GM12878 (cell line): ENCODE measurements at regions not wholly inside any gene's neighbourhood (a gene's known extent, or its start where the extent isn't known, plus 50 kb on each side); places are given as distances from the start of the nearest gene placed in this dataset.
A peak's percentile ranks its signal among the peaks of the same experiment; 100 is the strongest.
"Not testable (repeated sequence)": the region's sequence is repeated elsewhere in the genome, so short reads cannot be mapped to it uniquely, and the experiment has no call there.

ENCODE experiments used
- ATAC-seq: fragments of 200-7000 bp; cut with Tn5 transposase; 3 replicates; pipeline ENCODE4 v1.9.1; 2020; ENCODE audit warnings: mild to moderate bottlenecking, moderate library complexity
- BruUV-seq: library from RNA; stranded (reverse); fragments of 400-500 nt; replicated peaks from 2 replicates; lab custom pipeline; 2021; lab: Mats Ljungman, UMichigan
- CTCF ChIA-PET: fragments of 300-600 bp; sonication (Branson Sonifier 250); formaldehyde crosslinking; extraction: SDS; loops from one replicate; lab custom pipeline; 2021; ENCODE audit warnings: inconsistent platforms; lab: Yijun Ruan, JAX
- POLR2A ChIA-PET: fragments of 350-600 bp; formaldehyde crosslinking; extraction: SDS; loops from one replicate; lab custom pipeline; 2021; ENCODE audit warnings: inconsistent platforms; lab: Charles Lee
- RAD21 ChIA-PET: fragments of 300-600 bp; sonication (Branson Sonifier 250); formaldehyde crosslinking; loops from one replicate; lab custom pipeline; 2023; ENCODE audit warnings: antibody characterized with exemption; ENCODE audit not compliant: unreplicated experiment; lab: Charles Lee
- SMC1A ChIA-PET: fragments of 300-600 bp; sonication (Branson Sonifier 250); formaldehyde crosslinking; loops from one replicate; lab custom pipeline; 2023; ENCODE audit not compliant: unreplicated experiment, uncharacterized antibody; lab: Charles Lee
- DNase-seq: peaks from one replicate; pipeline ENCODE4 v3.0.0-alpha.2; 2011; ENCODE audit warnings: low read depth, low spot score
- FAIRE-seq: peaks from 3 replicates; lab custom pipeline; 2011; peaks lifted over from hg19 to GRCh38; lab: Jason Lieb, UNC
- H2AFZ ChIP-seq: 2 replicates; pipeline ENCODE4 v1.6.0; 2011; ENCODE audit warnings: low read depth, low read length, control low read depth; ENCODE audit not compliant: control insufficient read depth
- H3K27ac ChIP-seq: 2 replicates; pipeline ENCODE4 v1.5.1; 2011; ENCODE audit warnings: control low read depth; ENCODE audit not compliant: control insufficient read depth, insufficient read depth
- H3K27me3 ChIP-seq, 2 experiments: replicated peaks in 1 of 2; 2 replicates each; pipeline versions ENCODE4 v1.6.0 to v1.6.1; 2011; ENCODE audit warnings: low read length in 1 of 2; ENCODE audit not compliant: control insufficient read depth in 2 of 2, insufficient read depth in 2 of 2
- H3K36me3 ChIP-seq, 2 experiments: 2 replicates each; pipeline ENCODE4 v1.5.1; 2011; ENCODE audit warnings: low read length in 1 of 2; ENCODE audit not compliant: control insufficient read depth in 2 of 2, insufficient read depth in 2 of 2
- H3K4me1 ChIP-seq: 2 replicates; pipeline ENCODE4 v1.6.1; 2011; ENCODE audit warnings: mild to moderate bottlenecking, low read length, moderate library complexity, mixed read lengths; ENCODE audit not compliant: control insufficient read depth, insufficient read depth
- H3K4me2 ChIP-seq: 2 replicates; pipeline ENCODE4 v1.6.0; 2011; ENCODE audit warnings: control low read depth; ENCODE audit not compliant: control insufficient read depth, insufficient read depth
- H3K4me3 ChIP-seq: fragments of 200-600 bp; sonication (generic); 2 replicates; pipeline ENCODE4 v1.5.1; 2016
- H3K79me2 ChIP-seq: 2 replicates; pipeline ENCODE4 v1.6.0; 2011; ENCODE audit warnings: low read length; ENCODE audit not compliant: control insufficient read depth, insufficient read depth
- H3K9ac ChIP-seq: 2 replicates; pipeline ENCODE4 v1.8.0; 2011; ENCODE audit warnings: low read length, control low read depth, mixed read lengths; ENCODE audit not compliant: control insufficient read depth, insufficient read depth
- H3K9me3 ChIP-seq: replicated peaks from 3 replicates; pipeline ENCODE4 v1.5.1; 2011; ENCODE audit warnings: mild to moderate bottlenecking, low read length; ENCODE audit not compliant: control insufficient read depth, insufficient read depth
- H4K20me1 ChIP-seq: 2 replicates; pipeline ENCODE4 v1.6.0; 2011; ENCODE audit not compliant: control insufficient read depth, insufficient read depth
- ASH2L ChIP-seq: fragments of 300-600, 200-600 bp; sonication (generic); IDR thresholded peaks from 2 replicates; pipeline ENCODE4 v1.6.1; 2017; ENCODE audit warnings: low read depth, mild to moderate bottlenecking, borderline replicate concordance
- ATF7 ChIP-seq: fragments of 450-650 bp; IDR thresholded peaks from 2 replicates; pipeline ENCODE4 v1.6.1; 2016; ENCODE audit warnings: low read depth, mild to moderate bottlenecking
- BCL11A ChIP-seq: IDR thresholded peaks from 2 replicates; pipeline ENCODE4 v1.6.1; 2011; ENCODE audit warnings: low read depth, low read length
- FOXM1 ChIP-seq: IDR thresholded peaks from 2 replicates; pipeline ENCODE4 v1.6.1; 2012; ENCODE audit warnings: low read depth, mild to moderate bottlenecking, inconsistent platforms, low read length, moderate library complexity
- KAT2A ChIP-seq: conservative IDR thresholded peaks from 2 replicates; pipeline ENCODE4 v1.6.1; 2011; ENCODE audit warnings: low read depth, low read length; ENCODE audit not compliant: control insufficient read depth
- RFX5 ChIP-seq: IDR thresholded peaks from 2 replicates; pipeline ENCODE4 v1.6.1; 2011; ENCODE audit warnings: low read depth, low read length, improper control_type of control experiment
- SPI1 ChIP-seq: IDR thresholded peaks from 2 replicates; pipeline ENCODE4 v1.6.1; 2011; ENCODE audit warnings: low read depth, mild to moderate bottlenecking, low read length, moderate library complexity, borderline replicate concordance; ENCODE audit not compliant: insufficient read depth
- SREBF1 ChIP-seq: IDR thresholded peaks from 2 replicates; pipeline ENCODE4 v1.6.1; 2012; ENCODE audit warnings: mild to moderate bottlenecking, low read length
- ZNF622 ChIP-seq: fragments of 450-650 bp; IDR thresholded peaks from 2 replicates; pipeline ENCODE4 v1.6.1; 2017; ENCODE audit warnings: mild to moderate bottlenecking, inconsistent platforms
- WGBS: methylation state at CpG from one replicate; pipeline ENCODE4 v1.1.6; 2016; ENCODE audit warnings: low lambda C conversion rate; ENCODE audit not compliant: insufficient replicate concordance, insufficient coverage; ENCODE audit errors: missing lambda C conversion rate; 5-methylcytosine and 5-hydroxymethylcytosine counted together
- in situ Hi-C: fragments of 300-500 bp; cut with MboI; formaldehyde crosslinking; loops from 9 replicates; pipeline ENCODE4 v1.14.3; 2018; ENCODE audit warnings: mixed read lengths
- intact Hi-C: fragments of 100-400 bp; cut with micrococcal nuclease; formaldehyde crosslinking; loops from one replicate; pipeline ENCODE4 v1.14.2; 2022; ENCODE audit not compliant: unreplicated experiment
- TF ChIP-seq, protein P1 (sequence below): fragments of 450-650 bp; formaldehyde crosslinking; IDR thresholded peaks from 2 replicates; pipeline ENCODE4 v1.5.0; 2022; ENCODE audit warnings: mild to moderate bottlenecking, missing genetic modification characterization
- TF ChIP-seq, protein P2 (sequence below): fragments of 450-650 bp; IDR thresholded peaks from 2 replicates; pipeline ENCODE4 v1.6.1; 2016; ENCODE audit warnings: mild to moderate bottlenecking
- TF ChIP-seq, protein P3 (sequence below), 3 experiments: IDR thresholded peaks in 2 of 3; conservative IDR thresholded peaks in 1 of 3; 2 replicates each; pipeline ENCODE4 v1.5.1; 2011; ENCODE audit warnings: low read depth in 3 of 3, low read length in 3 of 3, mild to moderate bottlenecking in 3 of 3, control low read depth in 2 of 3, moderate library complexity in 2 of 3, inconsistent platforms in 1 of 3, mixed read lengths in 1 of 3; ENCODE audit not compliant: control insufficient read depth in 2 of 3, insufficient read depth in 1 of 3; ENCODE audit errors: extremely low read depth in 1 of 3

DNA sequence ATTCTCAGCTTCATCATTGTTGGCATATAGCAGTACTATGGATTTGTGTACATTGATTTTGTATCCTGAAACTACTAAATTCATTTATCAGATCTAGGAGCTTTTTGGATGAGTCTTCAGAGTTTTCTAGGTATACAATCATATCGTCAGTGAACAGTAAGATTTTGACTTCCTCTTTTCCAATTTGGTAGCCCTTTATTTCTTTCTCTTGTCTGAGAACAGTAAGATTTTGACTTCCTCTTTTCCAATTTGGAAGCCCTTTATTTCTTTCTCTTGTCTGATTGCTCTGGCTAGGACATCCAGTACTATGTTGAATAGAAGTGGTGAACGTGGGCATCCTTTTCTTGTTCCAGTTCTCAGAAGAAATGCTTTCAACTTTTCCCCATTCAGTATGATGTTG lies 140.4 kb upstream of the B3GAT2 start:
- SMC1A ChIA-PET, H3K9me3 ChIP-seq: not testable (repeated sequence)

DNA sequence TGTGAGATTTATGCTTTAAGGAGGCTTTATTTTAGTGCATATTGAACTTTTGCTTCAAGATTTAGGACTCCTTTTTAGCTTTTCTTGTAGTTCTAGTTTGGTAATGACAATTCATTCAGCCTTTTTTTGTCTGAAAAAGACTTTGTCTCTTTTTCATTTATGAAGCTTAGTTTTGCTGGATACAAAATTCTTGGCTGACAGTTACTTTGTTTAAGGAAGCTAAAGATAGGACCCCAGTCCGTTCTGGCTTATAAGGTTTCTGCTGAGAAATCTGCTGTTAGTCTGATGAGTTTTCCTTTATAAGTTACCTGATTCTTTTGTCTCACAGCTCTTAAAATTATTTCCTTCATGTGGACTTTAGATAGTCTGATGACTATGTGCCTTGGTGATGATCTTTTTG lies 142.8 kb upstream of the B3GAT2 start:
- no peak overlapping the region for H3K27ac ChIP-seq
- H4K20me1 ChIP-seq = no peaks in the 10 kb centered on the region
- ChIA-PET POLR2A (no interaction called here), CTCF (no interaction called here), SMC1A (interaction anchor here (0.7 kb wide), 2 partner anchors 9 to 87 kb away, joined by 3 read pairs; no protein-coding TSS in a partner anchor), RAD21 (no interaction called here)
- no peaks in the 10 kb centered on the region for H3K27me3 ChIP-seq
- no peak for FAIRE-seq
- no peaks in the 10 kb centered on the region for H3K79me2 ChIP-seq
- no peak for DNase-seq
- H3K4me3 ChIP-seq = no peak overlapping the region
- no peaks in the 10 kb centered on the region for H3K36me3 ChIP-seq
- no TSS peak for BruUV-seq
- no peaks in the 10 kb centered on the region for H3K4me1 ChIP-seq
- no peak overlapping the region for H3K9ac ChIP-seq
- intact Hi-C loops (loop anchor here (5.0 kb wide), 1 partner anchor 243 kb away; no protein-coding TSS in a partner anchor), in situ Hi-C loops (no loop called here)
- ATAC-seq = no peak
- H3K9me3 ChIP-seq = no peaks in the 10 kb centered on the region
- WGBS = 22% methylated on average over 1 of the region's 1 CpG
- H2AFZ ChIP-seq = no peak overlapping the region
- no peak overlapping the region for H3K4me2 ChIP-seq
- no peak for TF ChIP-seq BCL11A
- no peak for TF ChIP-seq ZNF622
- TF ChIP-seq RFX5 = no peak
- TF ChIP-seq, protein P1, sequence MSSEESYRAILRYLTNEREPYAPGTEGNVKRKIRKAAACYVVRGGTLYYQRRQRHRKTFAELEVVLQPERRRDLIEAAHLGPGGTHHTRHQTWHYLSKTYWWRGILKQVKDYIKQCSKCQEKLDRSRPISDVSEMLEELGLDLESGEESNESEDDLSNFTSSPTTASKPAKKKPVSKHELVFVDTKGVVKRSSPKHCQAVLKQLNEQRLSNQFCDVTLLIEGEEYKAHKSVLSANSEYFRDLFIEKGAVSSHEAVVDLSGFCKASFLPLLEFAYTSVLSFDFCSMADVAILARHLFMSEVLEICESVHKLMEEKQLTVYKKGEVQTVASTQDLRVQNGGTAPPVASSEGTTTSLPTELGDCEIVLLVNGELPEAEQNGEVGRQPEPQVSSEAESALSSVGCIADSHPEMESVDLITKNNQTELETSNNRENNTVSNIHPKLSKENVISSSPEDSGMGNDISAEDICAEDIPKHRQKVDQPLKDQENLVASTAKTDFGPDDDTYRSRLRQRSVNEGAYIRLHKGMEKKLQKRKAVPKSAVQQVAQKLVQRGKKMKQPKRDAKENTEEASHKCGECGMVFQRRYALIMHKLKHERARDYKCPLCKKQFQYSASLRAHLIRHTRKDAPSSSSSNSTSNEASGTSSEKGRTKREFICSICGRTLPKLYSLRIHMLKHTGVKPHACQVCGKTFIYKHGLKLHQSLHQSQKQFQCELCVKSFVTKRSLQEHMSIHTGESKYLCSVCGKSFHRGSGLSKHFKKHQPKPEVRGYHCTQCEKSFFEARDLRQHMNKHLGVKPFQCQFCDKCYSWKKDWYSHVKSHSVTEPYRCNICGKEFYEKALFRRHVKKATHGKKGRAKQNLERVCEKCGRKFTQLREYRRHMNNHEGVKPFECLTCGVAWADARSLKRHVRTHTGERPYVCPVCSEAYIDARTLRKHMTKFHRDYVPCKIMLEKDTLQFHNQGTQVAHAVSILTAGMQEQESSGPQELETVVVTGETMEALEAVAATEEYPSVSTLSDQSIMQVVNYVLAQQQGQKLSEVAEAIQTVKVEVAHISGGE (CRISPR knock-in tag) = no peak
- no peak for TF ChIP-seq ATF7
- TF ChIP-seq, protein P2, sequence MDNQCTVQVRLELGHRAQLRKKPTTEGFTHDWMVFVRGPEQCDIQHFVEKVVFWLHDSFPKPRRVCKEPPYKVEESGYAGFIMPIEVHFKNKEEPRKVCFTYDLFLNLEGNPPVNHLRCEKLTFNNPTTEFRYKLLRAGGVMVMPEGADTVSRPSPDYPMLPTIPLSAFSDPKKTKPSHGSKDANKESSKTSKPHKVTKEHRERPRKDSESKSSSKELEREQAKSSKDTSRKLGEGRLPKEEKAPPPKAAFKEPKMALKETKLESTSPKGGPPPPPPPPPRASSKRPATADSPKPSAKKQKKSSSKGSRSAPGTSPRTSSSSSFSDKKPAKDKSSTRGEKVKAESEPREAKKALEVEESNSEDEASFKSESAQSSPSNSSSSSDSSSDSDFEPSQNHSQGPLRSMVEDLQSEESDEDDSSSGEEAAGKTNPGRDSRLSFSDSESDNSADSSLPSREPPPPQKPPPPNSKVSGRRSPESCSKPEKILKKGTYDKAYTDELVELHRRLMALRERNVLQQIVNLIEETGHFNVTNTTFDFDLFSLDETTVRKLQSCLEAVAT = no peak
- no peak for TF ChIP-seq SREBF1
- TF ChIP-seq ASH2L = no peak
- TF ChIP-seq FOXM1 = no peak
- TF ChIP-seq KAT2A = no peak
- TF ChIP-seq, protein P3, sequence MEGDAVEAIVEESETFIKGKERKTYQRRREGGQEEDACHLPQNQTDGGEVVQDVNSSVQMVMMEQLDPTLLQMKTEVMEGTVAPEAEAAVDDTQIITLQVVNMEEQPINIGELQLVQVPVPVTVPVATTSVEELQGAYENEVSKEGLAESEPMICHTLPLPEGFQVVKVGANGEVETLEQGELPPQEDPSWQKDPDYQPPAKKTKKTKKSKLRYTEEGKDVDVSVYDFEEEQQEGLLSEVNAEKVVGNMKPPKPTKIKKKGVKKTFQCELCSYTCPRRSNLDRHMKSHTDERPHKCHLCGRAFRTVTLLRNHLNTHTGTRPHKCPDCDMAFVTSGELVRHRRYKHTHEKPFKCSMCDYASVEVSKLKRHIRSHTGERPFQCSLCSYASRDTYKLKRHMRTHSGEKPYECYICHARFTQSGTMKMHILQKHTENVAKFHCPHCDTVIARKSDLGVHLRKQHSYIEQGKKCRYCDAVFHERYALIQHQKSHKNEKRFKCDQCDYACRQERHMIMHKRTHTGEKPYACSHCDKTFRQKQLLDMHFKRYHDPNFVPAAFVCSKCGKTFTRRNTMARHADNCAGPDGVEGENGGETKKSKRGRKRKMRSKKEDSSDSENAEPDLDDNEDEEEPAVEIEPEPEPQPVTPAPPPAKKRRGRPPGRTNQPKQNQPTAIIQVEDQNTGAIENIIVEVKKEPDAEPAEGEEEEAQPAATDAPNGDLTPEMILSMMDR (IDR thresholded peaks at IDR 0.05 in 2 of 3, conservative IDR thresholded peaks at IDR 0.05 in 1 of 3; ENCODE audit: control insufficient read depth in 2 of 3, extremely low read depth in 1 of 3, insufficient read depth in 1 of 3, low read depth in 3 of 3, low read length in 3 of 3) = no peak

More for the DNA sequence above, 140.4 kb upstream of the B3GAT2 start:
- H3K36me3 ChIP-seq, H3K9ac ChIP-seq, RAD21 ChIA-PET, H3K4me2 ChIP-seq, H3K79me2 ChIP-seq, FAIRE-seq, POLR2A ChIA-PET, in situ Hi-C loops, H3K27me3 ChIP-seq, BruUV-seq, CTCF ChIA-PET, H4K20me1 ChIP-seq, H2AFZ ChIP-seq, DNase-seq, H3K4me1 ChIP-seq: not testable (repeated sequence)
- peak; percentile 47; the same call in 1 of the 2 replicates for TF ChIP-seq SPI1
- TF ChIP-seq, all 136 proteins: peak for 1; not testable (repeated sequence) for 135
- intact Hi-C loops, ATAC-seq, H3K4me3 ChIP-seq, H3K27ac ChIP-seq: not testable (repeated sequence)
- WGBS = 0% methylated on average over 2 of the region's 2 CpGs
